NCI-H524 (cell line): ENCODE measurements at regions not wholly inside any gene's neighbourhood (a gene's known extent, or its start where the extent isn't known, plus 50 kb on each side); places are given as distances from the start of the nearest gene placed in this dataset.
A peak's percentile ranks its signal among the peaks of the same experiment; 100 is the strongest.

Source experiments
- DNase-seq, 2 experiments: peaks; one replicate each; lab custom pipeline; 2025; lab: John Stamatoyannopoulos, UW

DNA sequence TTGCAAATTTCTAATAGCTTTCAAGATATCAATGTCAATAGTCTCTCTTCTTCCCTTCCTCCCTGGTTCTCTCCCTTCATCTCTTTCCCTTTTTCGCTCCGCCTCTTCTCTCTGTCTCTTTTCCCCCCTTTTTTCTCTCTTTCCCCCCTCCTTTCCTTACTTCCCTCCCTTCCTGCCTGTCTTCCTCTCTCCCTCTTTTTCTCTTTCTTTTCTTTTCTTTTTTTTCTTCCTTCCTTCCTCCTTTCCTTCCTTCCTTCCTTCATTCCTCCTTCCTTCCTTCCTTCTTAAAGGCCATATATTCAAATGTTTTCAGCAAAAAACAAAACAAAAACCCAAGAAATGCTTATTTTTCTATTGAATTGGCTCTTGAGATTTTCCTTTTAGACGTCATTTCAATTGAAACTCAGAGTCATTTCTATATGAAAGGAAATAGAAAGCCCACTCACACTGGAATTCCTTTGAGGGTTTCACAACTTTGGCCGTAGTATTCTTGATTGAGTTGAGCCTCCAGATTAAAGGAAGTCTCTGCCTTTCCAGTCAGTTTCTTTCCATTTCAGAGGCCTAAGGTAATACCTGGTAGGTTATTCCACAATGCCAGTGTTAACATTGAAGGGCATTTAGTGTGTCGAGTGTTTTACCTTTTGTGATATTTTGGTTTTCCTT is 551.5 kb downstream of the LMO4 start:
- no peak for DNase-seq

- DNase-seq = no peak
These were observed 552.1 kb downstream of the LMO4 start for GRCh38 chr1:87880764-87881163.

DNA sequence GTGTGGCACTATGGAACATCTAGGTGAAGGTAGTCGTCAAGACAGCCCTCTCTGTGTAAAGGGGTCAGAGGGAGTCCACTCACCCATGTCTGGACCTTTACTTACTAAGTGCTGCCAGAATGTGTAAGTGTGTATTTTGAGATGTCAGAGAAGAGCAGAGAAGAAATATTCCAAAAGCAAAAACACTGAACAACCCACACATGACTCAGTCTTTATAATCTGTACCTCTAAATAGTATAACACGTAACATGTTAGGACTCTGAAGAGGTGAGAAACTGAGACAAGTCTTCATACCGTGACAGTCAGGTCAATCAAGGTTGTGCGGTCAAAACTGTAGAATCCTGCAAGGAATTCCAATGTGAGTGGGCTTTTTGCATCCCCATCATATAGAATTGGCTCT is 555.2 kb downstream of the LMO4 start:
- no peak for DNase-seq

GRCh38 chr1:87884581-87884980 is 555.9 kb downstream of the LMO4 start:
- DNase-seq = no peak

DNA sequence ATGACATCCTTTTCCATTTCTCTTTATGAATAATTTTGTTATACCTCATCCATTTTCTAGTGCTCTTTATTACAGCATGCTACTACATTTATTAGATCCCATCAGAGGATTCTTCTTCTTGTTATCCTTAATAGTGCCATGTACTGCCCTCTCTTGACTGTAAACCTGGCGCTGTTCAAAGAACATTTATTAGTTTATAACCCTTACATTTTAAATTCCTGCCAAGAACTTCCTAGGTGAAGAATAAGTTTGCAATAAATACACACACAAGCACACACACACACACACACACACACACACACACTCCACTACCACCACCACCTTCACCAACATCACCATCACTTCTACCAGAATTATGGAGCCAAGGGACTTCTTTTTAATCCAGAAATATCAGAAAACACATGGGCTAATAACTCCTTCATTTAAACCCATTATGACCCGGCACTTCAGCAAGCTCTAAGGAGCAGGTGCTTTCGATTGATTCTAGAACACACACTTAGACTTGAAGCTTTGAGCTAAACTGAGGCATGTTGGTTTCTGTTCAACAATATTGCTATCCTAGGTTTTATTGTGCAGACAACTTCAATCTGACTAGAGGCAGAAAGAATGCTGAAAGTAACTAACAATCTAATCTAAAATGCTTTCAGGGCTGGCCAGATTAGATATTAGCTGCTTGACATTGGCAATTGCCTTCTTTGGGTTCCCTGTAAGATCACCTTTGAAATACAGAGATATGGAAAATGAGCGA is 556.8 kb downstream of the LMO4 start:
- DNase-seq = no peak

GRCh38 chr1:87887100-87887499 is 558.4 kb downstream of the LMO4 start:
- no peak for DNase-seq

DNA sequence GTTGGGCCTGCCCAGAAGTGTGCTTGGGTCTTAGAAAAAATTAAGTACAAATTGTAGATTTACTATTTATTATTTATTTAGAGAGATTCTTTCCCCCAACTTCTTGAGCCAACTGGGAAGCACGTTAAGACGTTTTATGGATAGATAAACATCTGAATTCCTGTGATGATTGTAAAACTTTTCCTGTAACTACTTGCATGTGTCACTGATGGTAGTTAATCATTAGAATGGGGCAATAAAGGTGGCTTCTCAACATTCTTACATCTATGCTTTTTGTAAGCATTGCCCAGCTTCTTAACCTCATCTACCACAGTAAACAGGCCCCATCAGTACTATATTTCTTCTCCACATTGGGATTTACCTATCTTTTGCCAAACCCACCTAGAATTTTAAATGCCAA is 559.8 kb downstream of the LMO4 start:
- no peak for DNase-seq

DNA sequence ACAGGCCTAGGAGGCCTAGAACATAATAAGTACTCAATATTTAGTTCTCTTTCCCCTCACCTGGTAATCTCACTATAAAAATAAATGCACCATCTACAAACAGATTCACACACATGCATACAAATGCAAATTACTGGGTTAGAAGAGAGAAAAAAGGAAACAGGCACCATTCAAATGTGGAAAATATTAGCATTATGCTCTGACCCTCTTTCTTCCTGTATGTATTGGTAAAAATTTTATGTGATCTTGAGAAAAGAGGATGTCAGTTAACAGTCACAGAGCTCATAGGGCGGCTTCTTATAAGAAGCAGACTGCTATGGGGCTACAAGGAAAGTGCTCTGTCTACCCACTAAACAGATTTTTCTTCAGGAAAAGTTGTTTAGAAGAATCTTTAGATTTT is 565.4 kb downstream of the LMO4 start:
- no peak for DNase-seq

DNA sequence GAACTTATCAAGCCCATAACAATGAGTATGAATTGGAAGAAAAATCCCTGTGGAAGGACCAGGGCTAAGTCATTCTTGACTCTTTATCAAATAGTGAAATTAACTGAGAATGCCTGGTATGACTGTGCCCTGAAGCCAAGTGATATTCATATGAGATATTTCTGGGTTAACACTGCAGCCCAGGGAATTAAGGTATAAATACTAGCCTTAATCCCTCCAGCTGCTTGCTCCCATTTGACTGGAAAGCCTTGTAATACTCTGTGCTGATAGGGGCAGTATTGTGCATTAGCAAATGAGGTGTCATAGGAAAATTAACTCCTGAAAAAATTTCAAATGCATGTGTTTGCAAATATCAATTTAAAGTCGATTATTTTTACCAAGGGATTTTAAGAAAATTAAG is 568.8 kb downstream of the LMO4 start:
- peak; percentile 42 to 73 for DNase-seq

- DNase-seq = no peak
These were observed 569.8 kb downstream of the LMO4 start for GRCh38 chr1:87898431-87898830.

- DNase-seq = no peak
These were observed 570.3 kb downstream of the LMO4 start for GRCh38 chr1:87899017-87899416.

DNA sequence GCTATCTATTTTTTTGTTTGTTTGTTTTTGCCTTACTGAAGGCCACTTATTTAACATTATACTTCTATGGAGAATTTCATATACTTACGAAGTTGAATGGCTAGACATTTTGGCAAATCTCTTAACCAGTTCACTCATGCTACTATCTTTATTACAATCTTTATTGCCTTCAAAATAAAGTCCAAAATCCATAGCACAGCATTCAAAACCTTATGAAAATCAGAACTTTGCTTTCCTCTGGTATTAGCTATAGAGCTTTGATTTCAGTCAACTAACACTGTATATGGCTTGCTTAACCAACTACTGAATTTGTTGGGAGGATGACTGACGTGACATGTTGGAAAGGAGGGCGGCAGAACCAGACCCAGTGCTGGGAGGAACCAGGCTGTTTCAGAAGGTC is 571.1 kb downstream of the LMO4 start:
- DNase-seq = no peak

DNA sequence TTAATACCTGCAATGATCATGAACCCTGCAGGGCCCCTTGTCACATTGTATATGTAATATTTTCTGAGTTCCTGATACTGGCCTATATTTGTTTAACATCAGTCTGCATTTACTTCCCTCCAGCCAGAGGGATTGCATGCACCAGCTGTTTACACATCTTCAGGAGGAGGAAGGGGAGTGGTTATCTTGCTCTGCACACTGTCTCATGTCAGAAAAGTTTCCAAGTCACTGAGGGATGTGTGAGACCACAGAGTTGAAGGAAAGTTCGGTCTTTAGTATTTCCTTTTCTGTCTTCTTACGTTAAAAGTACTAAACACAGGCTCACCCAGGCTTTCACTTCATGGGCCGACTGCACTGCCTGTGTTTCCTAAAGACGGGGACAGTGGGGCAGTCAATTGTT is 574.1 kb downstream of the LMO4 start:
- DNase-seq = no peak

- DNase-seq = no peak
These were observed 574.6 kb downstream of the LMO4 start for GRCh38 chr1:87903242-87903641.

GRCh38 chr1:87904651-87905050 is 576.0 kb downstream of the LMO4 start:
- DNase-seq = no peak

- no peak for DNase-seq
These were observed 577.0 kb downstream of the LMO4 start for GRCh38 chr1:87905651-87906050.

DNA sequence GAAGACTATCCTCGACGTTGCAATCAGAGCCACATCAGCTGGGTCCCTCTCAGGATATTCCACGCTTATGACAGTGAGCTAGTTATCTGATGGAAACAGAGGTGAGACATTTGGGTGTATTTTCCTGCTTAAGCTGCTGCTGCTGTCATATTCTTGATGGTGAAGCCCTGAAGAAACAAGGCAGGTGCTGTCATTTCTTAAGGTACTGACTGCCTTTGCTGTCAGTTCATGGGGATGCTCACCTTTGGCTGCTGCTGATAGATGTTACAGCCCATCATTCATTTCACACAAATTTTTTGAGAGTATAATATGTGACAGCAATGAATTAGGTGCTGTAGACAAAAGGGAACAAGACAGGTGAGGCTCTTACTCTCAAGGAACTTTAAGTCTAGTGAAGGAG is 577.4 kb downstream of the LMO4 start:
- no peak for DNase-seq

DNA sequence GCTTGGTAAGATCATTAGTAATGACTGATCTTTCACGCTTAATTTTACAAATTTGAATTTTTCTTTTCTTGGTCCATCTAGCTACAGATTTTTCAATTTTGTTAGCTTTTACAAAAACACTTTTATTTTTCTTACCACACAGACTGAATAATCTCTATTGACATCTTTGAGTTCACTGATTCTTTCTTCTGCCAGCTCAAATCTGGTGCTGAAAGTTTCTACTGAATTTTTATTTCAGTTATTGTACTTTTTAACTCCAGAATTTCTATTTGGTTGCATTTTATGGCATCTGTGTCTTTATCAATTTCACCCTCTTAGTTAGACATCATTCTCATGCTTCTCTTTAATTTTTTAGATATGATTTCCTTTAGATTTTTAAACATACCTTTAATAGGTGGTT is 584.7 kb downstream of the LMO4 start:
- DNase-seq = no peak

DNA sequence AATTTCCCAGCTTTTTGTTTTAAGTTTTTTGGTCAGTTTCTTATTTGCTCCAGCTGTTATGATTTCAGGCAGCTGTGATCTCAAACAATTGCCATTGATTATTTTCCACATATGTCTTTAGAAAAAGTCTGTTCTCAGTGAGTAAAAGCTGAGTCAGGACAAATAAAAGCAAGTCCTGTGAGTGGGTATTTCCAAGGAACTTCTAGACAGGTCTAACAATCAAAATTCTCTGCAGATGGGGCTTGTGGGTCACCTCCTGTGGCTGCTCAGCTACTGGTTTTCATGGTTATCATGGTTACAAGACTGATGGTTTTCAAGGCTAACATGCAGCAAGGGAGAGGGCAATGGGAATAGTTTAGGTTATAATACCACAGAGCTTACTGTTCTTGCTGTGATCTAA is 585.7 kb downstream of the LMO4 start:
- no peak for DNase-seq

DNA sequence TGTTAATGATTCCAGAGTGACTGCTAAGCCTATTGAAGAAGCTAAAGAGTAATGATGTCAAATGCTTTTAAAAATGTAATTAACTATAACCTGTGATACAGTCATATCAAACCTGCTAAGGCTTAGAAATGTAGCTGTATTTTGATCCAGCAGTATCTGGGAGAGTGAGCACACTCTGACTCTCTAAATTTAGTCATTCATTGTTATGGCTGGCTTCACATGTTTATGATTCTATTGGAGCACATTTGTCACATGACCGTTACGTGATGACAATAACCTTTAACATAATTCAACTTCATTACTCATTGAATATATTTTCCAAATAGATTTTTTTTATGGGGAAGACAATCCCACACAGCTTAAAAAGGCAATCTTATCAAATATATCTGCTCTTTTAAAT is 587.1 kb downstream of the LMO4 start:
- no peak for DNase-seq

DNA sequence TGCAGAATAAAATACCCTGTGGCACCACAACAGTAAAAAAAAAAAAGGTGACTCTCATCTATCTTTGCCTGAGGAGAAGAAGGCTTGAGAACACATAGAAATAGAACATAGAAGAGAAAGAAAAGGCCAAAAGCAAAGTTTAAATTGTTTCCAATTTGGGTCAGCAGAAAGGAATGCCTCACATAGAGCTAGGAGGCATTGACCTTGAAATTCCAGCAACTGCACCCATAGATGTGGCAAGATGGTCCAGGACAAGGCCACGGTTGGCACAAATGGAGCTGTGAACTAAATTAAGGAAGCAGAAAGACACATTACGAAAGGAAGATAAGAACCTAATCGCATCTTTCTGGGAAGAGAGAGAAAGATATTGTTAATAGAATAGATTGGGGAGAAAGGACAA is 588.3 kb downstream of the LMO4 start:
- DNase-seq = no peak

GRCh38 chr1:87918398-87918797 is 589.7 kb downstream of the LMO4 start:
- DNase-seq = no peak

GRCh38 chr1:87922885-87923284 is 594.2 kb downstream of the LMO4 start:
- no peak for DNase-seq
